ENCODE measurements at regions not wholly inside any gene's neighbourhood (a gene's known extent, or its start where the extent isn't known, plus 50 kb on each side); places are given as distances from the start of the nearest gene placed in this dataset.

DNA sequence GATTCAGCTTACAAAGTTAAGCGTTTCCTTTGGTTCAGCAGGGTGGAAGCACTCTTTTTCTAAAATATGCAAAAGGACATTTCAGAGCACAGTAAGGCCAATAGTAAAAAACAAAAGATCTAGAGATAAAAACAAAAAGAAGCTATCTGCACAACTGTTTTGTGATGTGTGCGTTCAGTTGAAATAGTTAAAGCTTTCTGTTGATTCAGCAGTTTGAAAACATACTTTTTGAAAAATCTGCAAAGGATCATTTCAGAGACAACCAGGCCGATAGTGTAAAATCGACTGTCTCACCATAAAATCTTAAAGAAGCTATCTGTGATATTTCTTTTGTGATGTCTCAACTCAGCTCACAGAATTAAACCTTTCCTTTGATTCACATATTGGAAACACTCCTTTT is 300.0 kb upstream of the ALG10B start:
- Histone ChIP-seq H3K79me2 (ENCODE audit: insufficient read depth, low read depth, low read length) (no peaks in the 10 kb centered on the region), H3K4me1 (ENCODE audit: insufficient read depth, low read length, poor library complexity, severe bottlenecking) (no peaks in the 10 kb centered on the region), H3K9me3 (ENCODE audit: low read length) (peaks cover 43% of the 10 kb centered on the region; the same call in 1 of the 2 replicates), H3K36me3 (ENCODE audit: insufficient read depth, low read length) (no peaks in the 10 kb centered on the region), H3K4me2 (ENCODE audit: low read length) (no peak overlapping the region), H2AFZ (ENCODE audit: low read length) (no peak overlapping the region), H3K27ac (ENCODE audit: low read depth, low read length, poor library complexity, severe bottlenecking) (no peak overlapping the region), H3K4me3 (ENCODE audit: low read depth, low read length, poor library complexity, severe bottlenecking) (no peak overlapping the region), H3K9me2 (ENCODE audit: insufficient read depth, low read length) (no peaks in the 10 kb centered on the region), H4K20me1 (ENCODE audit: insufficient read depth, low read length) (no peaks in the 10 kb centered on the region)
- DNase-seq (ENCODE audit: low spot score) = no peak
- no TSS peak for BruUV-seq (replicated peaks)
- ChIA-PET CTCF (ENCODE audit: unreplicated experiment) (no interaction called here), POLR2A (interaction anchor here (0.7 to 1.2 kb wide), 3 partner anchors 26 to 120 kb away, joined by 3 to 4 read pairs (median 3); no protein-coding TSS in a partner anchor)
- intact Hi-C loops (cut with micrococcal nuclease; ENCODE audit: unreplicated experiment) = no loop called here
- no peak for TF ChIP-seq EZH2phosphoT487 (IDR thresholded peaks at IDR 0.05; ENCODE audit: borderline replicate concordance, low read depth, low read length)
- TF ChIP-seq, protein P1, sequence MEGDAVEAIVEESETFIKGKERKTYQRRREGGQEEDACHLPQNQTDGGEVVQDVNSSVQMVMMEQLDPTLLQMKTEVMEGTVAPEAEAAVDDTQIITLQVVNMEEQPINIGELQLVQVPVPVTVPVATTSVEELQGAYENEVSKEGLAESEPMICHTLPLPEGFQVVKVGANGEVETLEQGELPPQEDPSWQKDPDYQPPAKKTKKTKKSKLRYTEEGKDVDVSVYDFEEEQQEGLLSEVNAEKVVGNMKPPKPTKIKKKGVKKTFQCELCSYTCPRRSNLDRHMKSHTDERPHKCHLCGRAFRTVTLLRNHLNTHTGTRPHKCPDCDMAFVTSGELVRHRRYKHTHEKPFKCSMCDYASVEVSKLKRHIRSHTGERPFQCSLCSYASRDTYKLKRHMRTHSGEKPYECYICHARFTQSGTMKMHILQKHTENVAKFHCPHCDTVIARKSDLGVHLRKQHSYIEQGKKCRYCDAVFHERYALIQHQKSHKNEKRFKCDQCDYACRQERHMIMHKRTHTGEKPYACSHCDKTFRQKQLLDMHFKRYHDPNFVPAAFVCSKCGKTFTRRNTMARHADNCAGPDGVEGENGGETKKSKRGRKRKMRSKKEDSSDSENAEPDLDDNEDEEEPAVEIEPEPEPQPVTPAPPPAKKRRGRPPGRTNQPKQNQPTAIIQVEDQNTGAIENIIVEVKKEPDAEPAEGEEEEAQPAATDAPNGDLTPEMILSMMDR (conservative IDR thresholded peaks at IDR 0.05; ENCODE audit: low read length) = no peak

DNA sequence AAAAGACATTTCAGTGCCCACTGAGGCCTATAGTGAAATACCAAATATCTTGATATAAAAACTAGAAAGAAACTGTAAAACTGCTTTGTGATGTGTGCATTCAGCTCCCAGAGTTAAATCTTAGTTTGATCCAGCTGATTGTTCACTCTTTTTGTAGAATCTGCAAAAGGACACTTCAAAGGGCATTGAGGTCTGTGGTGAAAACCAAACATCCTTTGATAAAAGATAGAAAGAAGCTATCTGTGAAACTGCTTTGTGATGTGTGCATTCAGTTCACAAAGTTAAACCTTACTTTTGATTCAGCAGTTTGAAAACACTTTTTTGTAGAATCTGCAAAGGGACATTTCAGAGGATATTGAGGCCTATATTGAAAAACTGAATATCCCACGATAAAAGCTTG is 290.7 kb upstream of the ALG10B start:
- Histone ChIP-seq H3K9me2 (ENCODE audit: insufficient read depth, low read length) (no peaks in the 10 kb centered on the region), H3K36me3 (ENCODE audit: insufficient read depth, low read length) (no peaks in the 10 kb centered on the region), H3K4me3 (ENCODE audit: low read depth, low read length, poor library complexity, severe bottlenecking) (no peak overlapping the region), H3K4me2 (ENCODE audit: low read length) (no peak overlapping the region), H3K27ac (ENCODE audit: low read depth, low read length, poor library complexity, severe bottlenecking) (no peak overlapping the region), H4K20me1 (ENCODE audit: insufficient read depth, low read length) (no peaks in the 10 kb centered on the region), H3K9me3 (ENCODE audit: low read length) (peaks cover 18% of the 10 kb centered on the region; the same call in 1 of the 2 replicates), H2AFZ (ENCODE audit: low read length) (no peak overlapping the region), H3K4me1 (ENCODE audit: insufficient read depth, low read length, poor library complexity, severe bottlenecking) (no peaks in the 10 kb centered on the region), H3K79me2 (ENCODE audit: insufficient read depth, low read depth, low read length) (no peaks in the 10 kb centered on the region)
- DNase-seq (ENCODE audit: low spot score) = no peak
- intact Hi-C loops (cut with micrococcal nuclease; ENCODE audit: unreplicated experiment) = no loop called here
- ChIA-PET POLR2A (interaction anchor here (0.9 kb wide), 1 partner anchor 20 kb away, joined by 3 read pairs; no protein-coding TSS in a partner anchor), CTCF (ENCODE audit: unreplicated experiment) (no interaction called here)
- BruUV-seq (replicated peaks) = no TSS peak
- no peak for TF ChIP-seq EZH2phosphoT487 (IDR thresholded peaks at IDR 0.05; ENCODE audit: borderline replicate concordance, low read depth, low read length)
- TF ChIP-seq, protein P1 (conservative IDR thresholded peaks at IDR 0.05; ENCODE audit: low read length) = no peak

DNA sequence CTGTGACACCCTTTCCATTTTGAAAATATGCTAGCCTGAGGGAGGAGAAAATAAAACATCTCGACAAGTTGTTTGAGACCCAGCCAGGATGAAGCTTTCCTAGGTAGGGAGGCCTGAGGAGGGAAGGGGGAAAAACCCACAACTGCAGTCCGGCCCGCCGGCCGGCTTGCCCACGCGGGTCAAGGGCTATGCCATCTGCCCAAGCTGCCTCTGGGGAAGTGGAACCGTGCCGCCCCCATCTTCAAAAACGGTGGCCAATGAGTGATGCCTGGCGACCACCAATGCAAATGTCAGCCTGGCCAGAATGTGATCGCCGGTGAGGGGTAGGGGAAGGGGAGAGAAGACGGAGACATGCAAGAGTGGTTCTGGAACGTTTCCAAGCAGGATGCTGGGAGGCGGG is 263.5 kb upstream of the ALG10B start:
- Histone ChIP-seq H3K4me1 (ENCODE audit: insufficient read depth, low read length, poor library complexity, severe bottlenecking) (no peaks in the 10 kb centered on the region), H3K79me2 (ENCODE audit: insufficient read depth, low read depth, low read length) (no peaks in the 10 kb centered on the region), H2AFZ (ENCODE audit: low read length) (no peak overlapping the region), H3K4me2 (ENCODE audit: low read length) (no peak overlapping the region), H4K20me1 (ENCODE audit: insufficient read depth, low read length) (no peaks in the 10 kb centered on the region), H3K4me3 (ENCODE audit: low read depth, low read length, poor library complexity, severe bottlenecking) (no peak overlapping the region), H3K36me3 (ENCODE audit: insufficient read depth, low read length) (no peaks in the 10 kb centered on the region), H3K9me2 (ENCODE audit: insufficient read depth, low read length) (no peaks in the 10 kb centered on the region), H3K9me3 (ENCODE audit: low read length) (no peaks in the 10 kb centered on the region), H3K27ac (ENCODE audit: low read depth, low read length, poor library complexity, severe bottlenecking) (no peak overlapping the region)
- BruUV-seq (replicated peaks) = no TSS peak
- DNase-seq (ENCODE audit: low spot score) = no peak
- ChIA-PET POLR2A (no interaction called here), CTCF (ENCODE audit: unreplicated experiment) (no interaction called here)
- no peak for TF ChIP-seq EZH2phosphoT487 (IDR thresholded peaks at IDR 0.05; ENCODE audit: borderline replicate concordance, low read depth, low read length)
- TF ChIP-seq, protein P1 (conservative IDR thresholded peaks at IDR 0.05; ENCODE audit: low read length) = no peak
- intact Hi-C loops (cut with micrococcal nuclease; ENCODE audit: unreplicated experiment) = no loop called here
